ENCODE measurements at regions not wholly inside any gene's neighbourhood (a gene's known extent, or its start where the extent isn't known, plus 50 kb on each side); places are given as distances from the start of the nearest gene placed in this dataset.

DNA sequence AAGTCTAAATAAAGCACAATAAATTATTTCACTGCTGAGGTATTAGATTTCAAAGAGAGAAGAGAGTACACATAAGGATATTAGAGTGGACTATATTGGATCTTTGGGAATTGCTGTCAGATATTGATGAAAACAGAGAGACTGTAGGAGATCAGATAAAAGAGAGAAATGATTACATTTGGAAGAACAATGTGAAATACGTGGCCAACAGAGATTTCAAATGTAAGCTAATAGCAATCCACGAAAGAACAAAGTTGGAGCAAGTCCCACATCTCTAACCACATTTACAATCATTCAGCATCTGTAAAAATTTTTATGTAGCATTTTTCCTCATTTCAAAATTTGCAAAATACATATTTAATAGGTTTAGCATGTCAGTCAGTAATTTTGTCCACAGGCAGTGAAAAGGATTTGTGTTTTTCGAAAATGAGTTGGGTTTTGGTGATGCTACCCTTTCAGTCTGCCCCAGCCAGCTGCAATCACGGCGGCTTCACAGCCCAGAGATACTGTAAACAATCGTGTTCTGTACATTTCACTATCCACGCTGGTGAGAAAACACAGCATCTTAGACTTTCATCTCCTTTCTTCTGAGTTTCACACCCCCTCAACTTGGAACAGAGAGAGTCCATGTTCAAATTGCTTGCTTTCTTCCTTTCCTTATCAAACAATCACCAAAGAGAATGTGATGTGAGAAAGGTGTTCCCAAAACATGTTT lies 209.1 kb upstream of the LYPLAL1 start:
- Histone ChIP-seq H3K79me2 (ENCODE audit: insufficient read depth, low read length) (no peaks in the 10 kb centered on the region), H3K9me2 (ENCODE audit: insufficient read depth) (no peaks in the 10 kb centered on the region), H2AFZ (ENCODE audit: low read depth, low read length, poor library complexity, severe bottlenecking) (no peak overlapping the region), H4K20me1 (ENCODE audit: insufficient read depth) (no peaks in the 10 kb centered on the region), H3K4me1 (ENCODE audit: control insufficient read depth in 1 of 2, insufficient read depth in 2 of 2, low read length in 2 of 2) (no peaks in the 10 kb centered on the region), H3K36me3 (ENCODE audit: control insufficient read depth in 1 of 2, insufficient read depth in 2 of 2, low read length in 2 of 2) (no peaks in the 10 kb centered on the region), H3K4me3 (replicated peaks in 1 of 2; ENCODE audit: low read depth in 1 of 2, low read length in 2 of 2) (no peak overlapping the region), H3K9ac (ENCODE audit: low read length) (no peak overlapping the region), H3K27ac (ENCODE audit: low read depth, low read length) (no peak overlapping the region), H3K27me3 (ENCODE audit: insufficient read depth, low read length) (no peaks in the 10 kb centered on the region), H3K4me2 (ENCODE audit: low read length) (no peak overlapping the region), H3K9me3 (ENCODE audit: control insufficient read depth in 1 of 2, insufficient read depth in 1 of 2, low read depth in 1 of 2, low read length in 2 of 2) (no peaks in the 10 kb centered on the region)
- CTCF ChIA-PET = no interaction called here
- TF ChIP-seq SIN3A (IDR thresholded peaks at IDR 0.05; ENCODE audit: low read depth) (no peak), POLR2AphosphoS5 (IDR thresholded peaks at IDR 0.05; ENCODE audit: low read depth, low read length) (no peak), ZNF274 (IDR thresholded peaks at IDR 0.05; ENCODE audit: low read depth, low read length) (no peak), JUND (IDR thresholded peaks at IDR 0.05) (no peak), ELF1 (IDR thresholded peaks at IDR 0.05; ENCODE audit: borderline replicate concordance, low read depth) (no peak), YY1 (IDR thresholded peaks at IDR 0.05; ENCODE audit: extremely low read depth, insufficient replicate concordance, low read depth, low read length) (no peak), FOSL1 (IDR thresholded peaks at IDR 0.05; ENCODE audit: low read depth) (no peak), CEBPB (IDR thresholded peaks at IDR 0.05; ENCODE audit: low read depth) (no peak), EGR1 (IDR thresholded peaks at IDR 0.05; ENCODE audit: low read depth) (no peak), EZH2phosphoT487 (IDR thresholded peaks at IDR 0.05; ENCODE audit: borderline replicate concordance) (no peak), TCF7L2 (IDR thresholded peaks at IDR 0.05; ENCODE audit: borderline replicate concordance, extremely low read depth, insufficient read depth, insufficient read length) (no peak)
- TF ChIP-seq, protein P1, sequence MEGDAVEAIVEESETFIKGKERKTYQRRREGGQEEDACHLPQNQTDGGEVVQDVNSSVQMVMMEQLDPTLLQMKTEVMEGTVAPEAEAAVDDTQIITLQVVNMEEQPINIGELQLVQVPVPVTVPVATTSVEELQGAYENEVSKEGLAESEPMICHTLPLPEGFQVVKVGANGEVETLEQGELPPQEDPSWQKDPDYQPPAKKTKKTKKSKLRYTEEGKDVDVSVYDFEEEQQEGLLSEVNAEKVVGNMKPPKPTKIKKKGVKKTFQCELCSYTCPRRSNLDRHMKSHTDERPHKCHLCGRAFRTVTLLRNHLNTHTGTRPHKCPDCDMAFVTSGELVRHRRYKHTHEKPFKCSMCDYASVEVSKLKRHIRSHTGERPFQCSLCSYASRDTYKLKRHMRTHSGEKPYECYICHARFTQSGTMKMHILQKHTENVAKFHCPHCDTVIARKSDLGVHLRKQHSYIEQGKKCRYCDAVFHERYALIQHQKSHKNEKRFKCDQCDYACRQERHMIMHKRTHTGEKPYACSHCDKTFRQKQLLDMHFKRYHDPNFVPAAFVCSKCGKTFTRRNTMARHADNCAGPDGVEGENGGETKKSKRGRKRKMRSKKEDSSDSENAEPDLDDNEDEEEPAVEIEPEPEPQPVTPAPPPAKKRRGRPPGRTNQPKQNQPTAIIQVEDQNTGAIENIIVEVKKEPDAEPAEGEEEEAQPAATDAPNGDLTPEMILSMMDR (IDR thresholded peaks at IDR 0.05 in 2 of 3, conservative IDR thresholded peaks at IDR 0.05 in 1 of 3; ENCODE audit: borderline replicate concordance in 1 of 3, insufficient read depth in 1 of 3, low read depth in 2 of 3, low read length in 2 of 3) = no peak
- TF ChIP-seq, protein P2, sequence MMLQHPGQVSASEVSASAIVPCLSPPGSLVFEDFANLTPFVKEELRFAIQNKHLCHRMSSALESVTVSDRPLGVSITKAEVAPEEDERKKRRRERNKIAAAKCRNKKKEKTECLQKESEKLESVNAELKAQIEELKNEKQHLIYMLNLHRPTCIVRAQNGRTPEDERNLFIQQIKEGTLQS (IDR thresholded peaks at IDR 0.05) = no peak
- BruUV-seq (replicated peaks) = no TSS peak
- DNase-seq (ENCODE audit: low read depth, low spot score) (no peak), ATAC-seq (no peak)
- intact Hi-C loops (cut with micrococcal nuclease) = no loop called here
- RAD21 ChIA-PET (ENCODE audit: low non-redundant PET in 1 of 2, low total read pairs in 2 of 2, uncharacterized antibody in 2 of 2, unreplicated experiment in 2 of 2) = no interaction called here
- POLR2A ChIA-PET = no interaction called here
